H1 (cell line): ENCODE measurements at regions not wholly inside any gene's neighbourhood (a gene's known extent, or its start where the extent isn't known, plus 50 kb on each side); places are given as distances from the start of the nearest gene placed in this dataset.

Experiments used
- BACH1 ChIP-seq: IDR thresholded peaks from 2 replicates; pipeline ENCODE4 v1.6.1; 2012; ENCODE audit warnings: low read length, improper control_type of control experiment
- CHD2 ChIP-seq: IDR thresholded peaks from 2 replicates; pipeline ENCODE4 v1.6.1; 2012; ENCODE audit warnings: low read length, improper control_type of control experiment
- EP300 ChIP-seq, 2 experiments: IDR thresholded peaks; 1 replicate in 1 of 2; 2 replicates in 1 of 2; pipeline ENCODE4 v1.6.1; 2011 to 2012; ENCODE audit warnings: low read depth in 2 of 2, low read length in 2 of 2, mild to moderate bottlenecking in 2 of 2, borderline replicate concordance in 1 of 2, inconsistent platforms in 1 of 2, moderate library complexity in 1 of 2
- EZH2 ChIP-seq: fragments of 200-600 bp; sonication (generic); IDR thresholded peaks from 2 replicates; pipeline ENCODE4 v1.7.1; 2012; ENCODE audit warnings: low read depth, mild to moderate bottlenecking, moderate library complexity, low read length, inconsistent platforms; ENCODE audit not compliant: severe bottlenecking
- NRF1 ChIP-seq: IDR thresholded peaks from 2 replicates; pipeline ENCODE4 v1.6.1; 2011; ENCODE audit warnings: mild to moderate bottlenecking, low read depth, low read length, improper control_type of control experiment
- POLR2A ChIP-seq, 2 experiments: IDR thresholded peaks; 1 replicate in 1 of 2; 2 replicates in 1 of 2; pipeline ENCODE4 v1.6.1; 2011; ENCODE audit warnings: low read depth in 2 of 2, low read length in 2 of 2, mild to moderate bottlenecking in 2 of 2; ENCODE audit errors: control extremely low read depth in 1 of 2
- POLR2AphosphoS5 ChIP-seq: IDR thresholded peaks from 2 replicates; pipeline ENCODE4 v1.6.1; 2011; ENCODE audit warnings: low read depth, low read length
- POU5F1 ChIP-seq: IDR thresholded peaks from 2 replicates; pipeline ENCODE4 v1.6.1; 2011; ENCODE audit warnings: low read depth, mild to moderate bottlenecking, low read length, moderate library complexity
- RAD21 ChIP-seq, 2 experiments: IDR thresholded peaks in 1 of 2; conservative IDR thresholded peaks in 1 of 2; 2 replicates each; pipeline ENCODE4 v1.6.1; 2011; ENCODE audit warnings: low read depth in 2 of 2, low read length in 2 of 2, improper control_type of control experiment in 1 of 2, inconsistent platforms in 1 of 2, mild to moderate bottlenecking in 1 of 2, moderate library complexity in 1 of 2
- TAF1 ChIP-seq: IDR thresholded peaks from 2 replicates; pipeline ENCODE4 v1.6.1; 2011; ENCODE audit warnings: mild to moderate bottlenecking, low read depth, low read length
- ZNF274 ChIP-seq: IDR thresholded peaks from 2 replicates; pipeline ENCODE4 v1.7.0; 2012; ENCODE audit warnings: low read length, borderline replicate concordance; ENCODE audit errors: extremely low read depth
- TF ChIP-seq, protein P1 (sequence below), 3 experiments: IDR thresholded peaks; 1 replicate in 2 of 3; 2 replicates in 1 of 3; pipeline versions ENCODE4 v1.5.1 to v1.6.1; 2011; ENCODE audit warnings: low read length in 3 of 3, mild to moderate bottlenecking in 3 of 3, inconsistent platforms in 2 of 3, low read depth in 1 of 3, moderate library complexity in 1 of 3; ENCODE audit not compliant: insufficient read depth in 1 of 3; ENCODE audit errors: control extremely low read depth in 1 of 3

GRCh38 chr16:9205661-9206060, 114.2 kb downstream of the HAPSTR1 start:
- TF ChIP-seq TAF1 (no peak), POLR2AphosphoS5 (no peak), EZH2 (no peak), NRF1 (no peak), RAD21 (IDR thresholded peaks at IDR 0.05 in 1 of 2, conservative IDR thresholded peaks at IDR 0.05 in 1 of 2; ENCODE audit: low read depth in 2 of 2, low read length in 2 of 2) (no peak), BACH1 (no peak), POLR2A (IDR thresholded peaks at IDR 0.05; ENCODE audit: control extremely low read depth in 1 of 2, low read depth in 2 of 2, low read length in 2 of 2) (no peak), CHD2 (no peak), EP300 (IDR thresholded peaks at IDR 0.05; ENCODE audit: borderline replicate concordance in 1 of 2, low read depth in 2 of 2, low read length in 2 of 2) (no peak), ZNF274 (no peak), POU5F1 (no peak)
- TF ChIP-seq, protein P1, sequence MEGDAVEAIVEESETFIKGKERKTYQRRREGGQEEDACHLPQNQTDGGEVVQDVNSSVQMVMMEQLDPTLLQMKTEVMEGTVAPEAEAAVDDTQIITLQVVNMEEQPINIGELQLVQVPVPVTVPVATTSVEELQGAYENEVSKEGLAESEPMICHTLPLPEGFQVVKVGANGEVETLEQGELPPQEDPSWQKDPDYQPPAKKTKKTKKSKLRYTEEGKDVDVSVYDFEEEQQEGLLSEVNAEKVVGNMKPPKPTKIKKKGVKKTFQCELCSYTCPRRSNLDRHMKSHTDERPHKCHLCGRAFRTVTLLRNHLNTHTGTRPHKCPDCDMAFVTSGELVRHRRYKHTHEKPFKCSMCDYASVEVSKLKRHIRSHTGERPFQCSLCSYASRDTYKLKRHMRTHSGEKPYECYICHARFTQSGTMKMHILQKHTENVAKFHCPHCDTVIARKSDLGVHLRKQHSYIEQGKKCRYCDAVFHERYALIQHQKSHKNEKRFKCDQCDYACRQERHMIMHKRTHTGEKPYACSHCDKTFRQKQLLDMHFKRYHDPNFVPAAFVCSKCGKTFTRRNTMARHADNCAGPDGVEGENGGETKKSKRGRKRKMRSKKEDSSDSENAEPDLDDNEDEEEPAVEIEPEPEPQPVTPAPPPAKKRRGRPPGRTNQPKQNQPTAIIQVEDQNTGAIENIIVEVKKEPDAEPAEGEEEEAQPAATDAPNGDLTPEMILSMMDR (IDR thresholded peaks at IDR 0.05; ENCODE audit: control extremely low read depth in 1 of 3, insufficient read depth in 1 of 3, low read depth in 1 of 3, low read length in 3 of 3): no peak
